LNCAP (cell line): ENCODE measurements at regions not wholly inside any gene's neighbourhood (a gene's known extent, or its start where the extent isn't known, plus 50 kb on each side); places are given as distances from the start of the nearest gene placed in this dataset.

ENCODE experiments used
- TF ChIP-seq, protein P1 (sequence below): fragments of 450-650 bp; IDR thresholded peaks from 2 replicates; pipeline ENCODE4 v1.5.1; 2017; ENCODE audit warnings: mild to moderate bottlenecking

DNA sequence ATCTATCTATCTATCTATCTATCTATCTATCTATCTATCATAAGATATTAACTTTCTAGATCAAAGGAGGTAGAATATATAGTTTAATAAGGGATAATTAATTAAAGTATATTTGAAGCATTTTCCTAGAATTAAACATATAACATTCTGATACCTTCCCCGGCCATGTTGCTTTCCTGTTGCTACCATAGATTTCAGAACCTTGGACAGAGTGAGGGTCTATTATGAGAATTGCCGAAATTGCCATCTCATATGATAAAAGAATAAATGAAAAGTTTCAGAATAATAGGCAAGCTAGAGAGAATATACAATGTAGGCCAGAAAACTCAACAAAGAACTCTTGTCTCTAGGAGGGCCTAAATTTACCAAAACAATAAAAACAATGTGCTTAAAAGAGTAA is 706.1 kb upstream of the TMPRSS15 start:
- TF ChIP-seq, protein P1, sequence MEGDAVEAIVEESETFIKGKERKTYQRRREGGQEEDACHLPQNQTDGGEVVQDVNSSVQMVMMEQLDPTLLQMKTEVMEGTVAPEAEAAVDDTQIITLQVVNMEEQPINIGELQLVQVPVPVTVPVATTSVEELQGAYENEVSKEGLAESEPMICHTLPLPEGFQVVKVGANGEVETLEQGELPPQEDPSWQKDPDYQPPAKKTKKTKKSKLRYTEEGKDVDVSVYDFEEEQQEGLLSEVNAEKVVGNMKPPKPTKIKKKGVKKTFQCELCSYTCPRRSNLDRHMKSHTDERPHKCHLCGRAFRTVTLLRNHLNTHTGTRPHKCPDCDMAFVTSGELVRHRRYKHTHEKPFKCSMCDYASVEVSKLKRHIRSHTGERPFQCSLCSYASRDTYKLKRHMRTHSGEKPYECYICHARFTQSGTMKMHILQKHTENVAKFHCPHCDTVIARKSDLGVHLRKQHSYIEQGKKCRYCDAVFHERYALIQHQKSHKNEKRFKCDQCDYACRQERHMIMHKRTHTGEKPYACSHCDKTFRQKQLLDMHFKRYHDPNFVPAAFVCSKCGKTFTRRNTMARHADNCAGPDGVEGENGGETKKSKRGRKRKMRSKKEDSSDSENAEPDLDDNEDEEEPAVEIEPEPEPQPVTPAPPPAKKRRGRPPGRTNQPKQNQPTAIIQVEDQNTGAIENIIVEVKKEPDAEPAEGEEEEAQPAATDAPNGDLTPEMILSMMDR: no peak

DNA sequence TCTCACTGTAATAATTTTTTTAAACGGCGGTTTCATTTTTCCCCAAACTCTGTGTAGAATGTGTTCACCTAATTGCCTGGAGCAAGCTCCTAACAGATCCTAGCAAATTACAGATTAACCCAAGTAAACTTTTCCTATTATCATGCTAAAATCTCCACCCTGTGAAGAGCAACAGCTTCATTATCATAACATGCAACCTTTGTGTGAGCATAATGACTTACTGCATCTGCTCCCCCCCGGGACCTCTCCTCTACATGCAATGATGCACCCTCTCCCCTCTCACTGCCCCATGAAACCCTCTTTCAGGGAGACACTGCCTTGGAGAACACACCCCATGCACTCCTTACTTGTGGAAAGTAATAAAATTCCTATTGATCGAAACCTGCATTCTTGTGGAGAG is 717.0 kb upstream of the TMPRSS15 start:
- TF ChIP-seq, protein P1: no peak

DNA sequence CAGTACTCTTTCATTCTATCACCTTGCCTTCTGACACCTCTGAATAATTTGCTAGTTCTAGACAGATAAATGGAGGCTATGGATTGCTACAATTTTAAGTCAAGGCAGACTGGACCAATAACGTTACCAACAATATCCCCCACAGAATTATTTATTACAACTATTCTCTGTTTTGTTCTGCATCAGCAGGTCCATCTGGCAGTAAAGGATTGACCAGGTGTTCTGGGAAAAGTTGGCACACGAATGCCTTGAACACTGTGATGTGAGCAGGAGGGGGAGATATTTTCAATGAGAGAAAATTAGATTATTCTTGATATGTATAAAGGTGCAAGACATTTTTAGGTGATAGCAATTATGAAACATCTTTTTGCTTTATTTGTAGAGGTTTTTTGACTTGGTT is 718.8 kb upstream of the TMPRSS15 start:
- TF ChIP-seq, protein P1: no peak

DNA sequence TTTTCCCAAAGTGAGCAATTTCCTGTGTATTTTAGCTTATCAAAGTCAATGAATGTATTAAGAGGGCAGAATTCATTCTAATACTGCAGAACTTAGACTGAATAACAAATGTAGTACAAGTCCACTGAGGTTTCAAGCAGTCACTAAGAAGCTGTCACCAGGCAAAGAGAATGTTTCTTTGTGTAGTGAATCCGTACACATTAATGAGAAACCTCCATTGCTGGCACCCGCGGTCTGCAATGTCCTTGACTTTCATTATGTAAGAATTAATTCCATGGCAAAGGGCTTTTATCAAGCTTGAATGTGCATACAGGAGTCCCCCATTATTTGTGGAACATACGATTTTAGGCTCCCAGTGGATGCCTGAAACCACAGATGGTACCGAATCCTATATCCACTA is 719.5 kb upstream of the TMPRSS15 start:
- TF ChIP-seq, protein P1: no peak

DNA sequence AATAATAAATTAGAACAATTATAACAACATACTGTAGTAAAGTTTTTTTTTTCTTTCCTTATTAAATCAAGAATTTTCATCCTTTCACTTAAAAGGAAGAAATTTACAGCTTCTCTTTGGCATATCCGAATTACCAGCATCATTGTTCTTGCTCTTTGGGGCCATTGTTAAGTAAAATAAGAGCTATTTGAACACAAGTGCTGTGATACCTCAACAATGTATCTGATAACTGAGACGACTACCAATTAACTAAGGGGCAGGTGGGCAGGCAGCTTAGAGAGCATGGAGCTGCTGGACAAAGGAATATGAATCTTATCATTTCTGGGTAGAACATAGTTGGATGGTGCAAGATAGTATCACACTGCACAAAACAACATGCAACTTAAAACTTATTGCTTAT is 719.9 kb upstream of the TMPRSS15 start:
- TF ChIP-seq, protein P1: no peak

DNA sequence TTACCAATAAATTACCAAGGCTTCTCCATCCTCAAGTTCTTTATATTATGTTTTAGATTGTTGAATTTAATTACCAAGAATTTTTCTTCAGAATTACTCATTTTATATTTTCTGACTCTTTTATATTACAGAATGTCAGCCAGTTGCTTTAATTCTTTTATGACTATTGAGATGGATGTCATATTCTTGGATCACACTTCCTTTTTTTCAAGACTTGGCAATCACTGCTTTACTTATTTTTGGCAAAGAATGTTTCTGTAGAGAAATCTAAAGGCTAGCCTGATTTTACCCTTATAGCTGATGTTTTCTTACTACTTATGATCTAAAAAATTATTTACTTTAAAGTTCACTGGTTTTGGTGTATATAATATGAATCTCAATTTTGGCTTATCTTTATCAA is 721.1 kb upstream of the TMPRSS15 start:
- TF ChIP-seq, protein P1: no peak

DNA sequence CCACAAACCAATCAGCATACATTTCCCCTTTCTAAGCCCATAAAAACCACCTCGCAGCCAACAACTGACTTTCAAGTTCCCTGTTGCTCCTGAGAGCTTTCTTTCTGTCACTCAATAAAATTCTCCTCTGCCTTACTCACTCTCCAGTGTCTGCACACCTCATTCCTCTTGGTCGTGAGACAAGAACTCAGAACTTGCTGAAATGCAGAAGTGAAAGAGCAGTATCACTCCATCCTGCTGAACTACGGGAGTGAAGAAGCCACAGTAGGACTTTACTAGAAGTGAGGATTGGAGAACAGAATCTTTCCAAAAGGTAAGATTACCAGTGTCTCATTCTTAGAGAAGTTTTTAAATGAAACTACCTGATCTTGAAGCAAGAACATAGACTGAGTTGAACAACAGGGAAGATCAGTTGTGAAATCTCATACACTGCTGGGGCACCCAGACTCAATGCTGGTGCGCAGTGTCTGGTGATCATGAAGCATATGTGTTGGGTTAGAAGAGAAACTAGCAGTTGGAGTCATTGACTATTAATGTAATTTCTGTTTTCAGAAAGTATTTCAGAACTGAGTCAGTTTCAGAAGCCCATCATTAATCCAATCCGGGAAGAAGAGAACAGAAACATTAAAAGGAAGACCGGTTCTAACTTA is 726.9 kb upstream of the TMPRSS15 start:
- TF ChIP-seq, protein P1: no peak

DNA sequence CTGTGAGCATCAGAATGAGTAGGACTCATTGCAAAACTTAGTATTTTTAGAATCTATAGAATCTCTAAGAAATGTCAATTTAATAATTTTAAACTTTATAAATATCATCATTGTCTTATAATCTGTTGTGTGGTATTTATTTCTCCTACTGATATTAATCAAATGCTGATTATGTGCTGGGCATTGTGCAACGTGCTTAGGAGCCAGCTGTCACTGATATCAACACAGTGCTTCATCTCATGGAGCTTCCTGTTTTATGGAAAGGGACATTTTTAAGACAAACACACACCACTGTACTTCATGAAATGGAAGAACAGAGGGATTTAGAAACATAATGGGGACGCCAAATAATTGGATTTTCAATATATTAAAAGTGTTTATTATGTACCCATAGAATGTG is 737.9 kb upstream of the TMPRSS15 start:
- TF ChIP-seq, protein P1: no peak
